Stimulated activated CD4-positive, alpha-beta T cell treated with anti-CD3 and anti-CD28 coated beads, Interleukin-15, amount 100 ng/mL, for 48 hours (primary cell): ENCODE measurements at regions not wholly inside any gene's neighbourhood (a gene's known extent, or its start where the extent isn't known, plus 50 kb on each side); places are given as distances from the start of the nearest gene placed in this dataset.

Experiments used
- DNase-seq, 2 donors: peaks; one replicate each; pipeline ENCODE4 v3.0.0-alpha.2; 2020; ENCODE audit warnings: low read depth in 2 of 2

DNA sequence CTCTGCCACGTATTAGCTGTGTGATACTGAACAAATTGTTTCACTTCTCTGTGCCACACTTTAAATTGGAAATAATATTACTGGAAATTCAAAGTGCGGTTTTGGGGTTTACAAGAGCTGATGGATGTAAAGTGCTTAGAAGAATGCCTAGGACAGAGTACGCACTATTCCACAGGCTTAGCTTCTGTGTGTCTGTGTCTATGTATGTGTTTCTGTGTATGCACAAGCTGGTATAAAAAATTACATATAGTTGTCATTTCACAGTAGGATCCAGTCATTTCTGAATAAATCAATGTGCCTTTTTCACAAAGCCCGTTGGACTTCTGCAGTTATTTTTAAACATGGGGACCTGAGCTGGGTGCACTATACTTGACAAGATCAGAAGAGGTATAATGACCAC lies 370.4 kb downstream of the TUSC7 start:
- DNase-seq = no peak

GRCh38 chr3:117080872-117081271 lies 371.3 kb downstream of the TUSC7 start:
- DNase-seq = no peak

DNA sequence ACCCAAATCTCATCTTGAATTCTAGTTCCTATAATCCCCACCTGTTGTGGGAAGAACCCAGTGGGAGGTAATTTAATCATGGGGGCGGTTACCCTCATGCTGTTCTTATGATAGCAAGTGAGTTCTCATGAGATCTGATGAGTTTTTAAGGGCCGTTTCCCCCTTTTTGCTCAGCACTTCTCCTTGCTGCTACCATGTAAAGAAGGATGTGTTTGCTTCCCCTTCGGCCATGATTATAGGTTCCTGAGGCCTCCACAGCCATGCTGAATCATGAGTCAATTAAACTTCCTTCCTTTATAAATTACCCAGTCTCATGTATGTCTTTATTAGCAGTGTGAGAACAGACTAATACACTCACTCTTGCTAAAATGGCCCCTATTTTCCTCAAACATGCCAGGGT lies 374.7 kb downstream of the TUSC7 start:
- no peak for DNase-seq

GRCh38 chr3:117084739-117085270 lies 375.2 kb downstream of the TUSC7 start:
- DNase-seq = no peak

DNA sequence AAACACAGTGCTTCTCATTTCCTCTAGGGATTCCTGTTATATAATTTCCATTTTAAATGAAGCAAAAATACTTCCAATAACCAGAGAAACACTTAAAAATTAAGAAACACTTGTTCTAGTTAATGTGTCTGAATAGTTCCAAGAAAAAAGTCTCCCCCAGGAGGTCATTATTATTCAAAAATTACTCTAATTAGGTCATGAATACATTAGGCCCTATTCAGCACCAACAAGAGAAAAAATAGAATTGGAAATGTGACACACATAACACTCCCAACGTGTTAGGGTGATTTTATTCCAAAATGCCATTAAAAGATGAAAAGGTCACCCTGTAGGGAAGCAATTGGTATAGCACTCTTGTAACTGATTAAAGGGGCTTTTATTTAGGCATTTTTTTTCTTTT lies 382.1 kb downstream of the TUSC7 start:
- no peak for DNase-seq

GRCh38 chr3:117096549-117096948 lies 387.0 kb downstream of the TUSC7 start:
- no peak for DNase-seq

DNA sequence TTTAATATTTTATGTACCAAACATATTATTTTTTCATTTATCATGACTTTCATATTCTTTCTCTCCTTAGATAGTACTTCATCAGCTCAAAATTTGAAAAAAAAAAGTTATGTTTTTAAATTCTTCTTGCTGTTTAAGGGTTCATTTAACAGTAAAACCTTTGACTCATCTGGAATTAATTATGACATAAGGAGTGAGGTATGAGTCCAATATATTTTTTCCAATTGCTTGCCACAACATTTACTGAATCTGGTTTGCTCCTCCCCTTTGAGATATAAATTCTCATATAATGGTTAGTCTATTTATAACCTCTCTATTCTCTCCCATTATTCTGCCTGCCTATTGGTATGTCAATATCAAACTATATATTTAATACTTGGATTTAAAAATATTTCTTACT lies 387.8 kb downstream of the TUSC7 start:
- DNase-seq = no peak

DNA sequence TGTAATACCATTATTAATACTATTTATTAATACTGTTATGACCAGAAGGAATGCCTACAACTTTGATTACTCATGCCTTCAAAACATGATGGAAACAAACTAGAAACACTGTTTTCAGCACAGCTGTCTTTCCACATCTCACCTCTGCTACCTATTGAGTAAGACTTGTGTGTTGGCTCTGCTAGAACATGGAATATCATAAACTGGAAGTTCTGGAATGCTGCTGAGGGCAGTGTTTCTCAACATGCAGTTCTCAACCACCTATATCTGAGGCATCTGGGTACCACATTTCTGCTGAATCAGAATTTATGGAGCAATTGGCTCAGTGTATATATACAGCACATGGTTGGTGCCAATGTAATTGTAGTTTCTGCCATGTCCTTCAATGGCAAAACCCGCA lies 392.1 kb downstream of the TUSC7 start:
- DNase-seq = no peak

GRCh38 chr3:117102426-117102825 lies 392.8 kb downstream of the TUSC7 start:
- no peak for DNase-seq

- no peak for DNase-seq
Measured at GRCh38 chr3:117103675-117104074, 394.1 kb downstream of the TUSC7 start.

DNA sequence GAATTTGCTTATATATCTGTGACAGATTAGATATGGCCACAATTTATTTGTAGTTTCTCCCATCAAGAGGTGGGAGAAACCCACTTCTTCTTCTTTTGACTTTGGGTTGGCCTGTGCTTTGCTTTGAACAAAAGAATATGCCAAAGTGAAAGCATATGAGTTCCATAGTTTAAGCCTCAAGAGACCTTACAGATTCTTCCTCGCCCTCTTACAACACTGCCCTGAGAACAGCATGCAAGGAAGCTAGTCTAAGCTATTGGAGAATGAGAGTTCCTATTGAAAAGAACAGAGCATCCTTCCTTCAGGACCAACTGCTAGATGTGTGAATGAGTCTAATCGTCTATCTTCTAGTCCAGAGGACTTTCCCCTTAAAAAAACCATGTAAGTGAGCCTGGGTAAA lies 394.8 kb downstream of the TUSC7 start:
- no peak for DNase-seq

DNA sequence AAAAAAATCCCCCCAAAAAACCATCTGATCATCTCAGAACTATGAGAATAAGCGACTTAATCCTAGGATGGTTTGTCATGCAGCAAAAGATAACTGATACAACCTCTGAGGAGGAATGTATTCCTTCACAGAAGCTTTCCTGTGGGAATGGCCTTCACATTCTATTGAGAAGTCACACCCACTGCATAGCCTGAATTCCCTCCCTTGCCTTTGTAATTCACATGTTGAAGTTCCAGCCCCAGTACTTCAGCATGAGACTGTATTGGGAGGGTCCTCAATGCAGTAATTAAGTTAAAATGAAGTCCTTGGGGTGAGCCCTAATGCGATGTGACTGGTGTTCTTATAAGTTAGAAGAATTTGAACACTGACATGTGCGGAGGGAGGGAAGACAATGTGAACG lies 395.2 kb downstream of the TUSC7 start:
- no peak for DNase-seq

DNA sequence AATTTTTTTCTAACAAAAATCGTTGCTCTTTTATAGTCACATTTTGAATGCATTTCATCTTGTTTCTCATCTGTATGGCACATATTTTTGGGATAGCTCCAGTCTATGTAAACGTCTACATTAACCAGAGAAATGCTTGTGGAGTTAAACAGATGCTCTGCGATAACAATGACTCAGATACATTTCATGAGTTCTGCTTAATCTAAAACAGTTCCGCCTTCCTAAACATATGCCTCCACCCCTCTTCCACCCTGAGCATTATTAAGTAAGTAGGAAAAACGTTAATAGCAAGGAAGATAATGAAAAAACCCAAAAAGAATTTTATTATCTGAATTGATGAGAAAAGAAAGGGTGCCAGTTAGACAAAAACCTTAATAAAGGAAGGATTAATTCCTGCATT lies 396.1 kb downstream of the TUSC7 start:
- DNase-seq = no peak

- no peak for DNase-seq
Measured at GRCh38 chr3:117106396-117106795, 396.8 kb downstream of the TUSC7 start.

GRCh38 chr3:117107946-117108345 lies 398.4 kb downstream of the TUSC7 start:
- no peak for DNase-seq

DNA sequence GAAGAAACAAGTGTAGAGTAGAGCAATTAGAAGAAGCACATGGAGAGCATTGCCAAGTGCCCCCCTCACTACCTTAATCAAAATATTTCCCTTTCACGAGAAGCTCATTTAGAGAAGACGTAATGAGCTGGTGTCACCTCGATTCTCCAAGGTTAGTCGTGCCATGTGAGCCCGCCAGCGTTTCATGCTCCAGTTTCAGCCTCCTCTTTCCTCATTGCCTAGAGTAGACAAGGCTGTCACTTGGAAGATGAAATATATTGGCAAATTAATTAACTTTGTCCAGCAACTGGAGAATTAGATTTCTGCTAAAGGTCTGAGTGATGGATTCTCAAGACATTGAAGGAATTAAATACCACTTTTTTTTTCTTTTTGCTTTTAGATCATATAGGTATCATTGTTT lies 399.6 kb downstream of the TUSC7 start:
- no peak for DNase-seq

- no peak for DNase-seq
Measured at GRCh38 chr3:117114517-117115265, 405.1 kb downstream of the TUSC7 start.

GRCh38 chr3:117117188-117117936 lies 407.8 kb downstream of the TUSC7 start:
- no peak for DNase-seq

DNA sequence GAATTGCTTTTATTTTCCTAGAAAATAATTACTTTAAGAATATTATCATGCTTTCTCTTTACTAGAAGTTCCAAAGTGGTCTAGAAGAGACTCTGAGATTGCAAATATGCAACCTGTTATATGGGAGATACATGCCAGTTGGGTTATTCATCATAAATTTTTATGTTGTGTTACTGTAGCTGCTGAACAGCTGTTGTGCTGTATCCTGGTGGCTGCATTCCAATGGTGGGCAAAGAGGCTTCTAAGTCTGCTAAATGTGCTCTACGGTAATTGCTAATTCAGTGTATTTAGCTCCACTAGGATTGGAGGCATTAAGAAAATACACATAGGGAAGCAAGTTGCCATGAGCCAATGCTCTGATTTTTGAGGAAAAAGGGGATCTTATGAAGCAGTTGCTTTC lies 409.0 kb downstream of the TUSC7 start:
- DNase-seq = no peak

DNA sequence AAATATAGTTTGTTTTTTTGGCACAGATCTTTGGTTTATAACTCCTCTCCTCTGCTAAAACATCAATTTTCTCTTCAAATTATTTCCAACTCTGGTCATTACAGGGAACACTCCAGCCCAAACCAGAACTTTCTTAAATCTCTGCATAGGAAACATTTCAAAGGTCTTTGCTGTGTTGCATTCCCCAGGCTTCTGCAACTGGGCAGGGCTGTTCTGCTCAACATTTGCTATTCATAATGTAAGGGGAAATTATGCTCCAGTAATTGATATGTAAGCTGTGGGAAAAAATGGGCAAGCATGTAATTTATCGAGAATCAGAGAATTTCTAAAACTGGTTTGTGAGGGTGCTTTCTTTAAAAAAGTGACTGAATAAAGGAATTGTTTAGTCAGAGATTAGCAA lies 410.4 kb downstream of the TUSC7 start:
- no peak for DNase-seq

GRCh38 chr3:117122609-117123008 lies 413.0 kb downstream of the TUSC7 start:
- no peak for DNase-seq

GRCh38 chr3:117126460-117126859 lies 416.9 kb downstream of the TUSC7 start:
- DNase-seq = no peak

- no peak for DNase-seq
Measured at GRCh38 chr3:117126946-117127546, 417.5 kb downstream of the TUSC7 start.
